Stimulated activated CD4-positive, alpha-beta T cell treated with anti-CD3 and anti-CD28 coated beads, Interleukin-12 subunit alpha, Interleukin-12 subunit beta, amount 100 ng/mL, for 4 hours (primary cell): ENCODE measurements at regions not wholly inside any gene's neighbourhood (a gene's known extent, or its start where the extent isn't known, plus 50 kb on each side); places are given as distances from the start of the nearest gene placed in this dataset.

Experiments used
- DNase-seq: peaks from one replicate; pipeline ENCODE4 v3.0.0-alpha.2; 2020

DNA sequence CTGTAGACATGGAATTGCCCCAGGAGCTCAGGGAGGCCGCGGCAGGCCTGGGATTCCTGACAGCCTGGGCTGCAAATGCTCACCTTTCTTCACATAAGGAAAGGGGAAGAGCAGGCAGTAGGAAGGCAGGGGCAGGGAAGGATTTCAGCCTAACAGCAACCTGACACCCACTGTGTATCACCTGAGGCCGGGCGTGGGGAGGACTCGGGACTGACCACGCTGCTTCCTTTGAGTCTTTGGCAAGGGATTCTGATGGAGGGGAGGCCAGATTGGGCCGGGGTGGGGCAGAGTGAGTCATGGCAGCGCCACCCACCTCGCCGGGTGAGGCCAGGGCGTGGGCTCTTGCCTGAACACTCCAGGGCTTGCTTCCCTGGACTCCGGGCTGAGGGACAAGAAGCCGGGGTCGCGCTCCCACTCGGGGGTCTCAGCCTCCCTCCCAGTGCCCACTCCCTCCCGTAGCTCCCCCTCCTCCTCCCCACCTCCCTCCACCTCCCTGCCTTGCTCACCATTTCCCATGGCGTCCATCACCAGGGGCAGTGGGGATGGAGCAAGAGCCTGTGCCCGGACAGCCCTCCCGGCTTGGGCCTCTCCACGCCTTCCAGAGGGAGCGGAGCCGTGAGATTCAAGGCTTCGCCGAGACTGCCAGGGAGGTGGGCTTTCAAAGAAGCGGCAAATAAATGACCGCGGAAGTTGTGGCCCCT, 247.9 kb upstream of the RTL1 start:
- DNase-seq: no peak

DNA sequence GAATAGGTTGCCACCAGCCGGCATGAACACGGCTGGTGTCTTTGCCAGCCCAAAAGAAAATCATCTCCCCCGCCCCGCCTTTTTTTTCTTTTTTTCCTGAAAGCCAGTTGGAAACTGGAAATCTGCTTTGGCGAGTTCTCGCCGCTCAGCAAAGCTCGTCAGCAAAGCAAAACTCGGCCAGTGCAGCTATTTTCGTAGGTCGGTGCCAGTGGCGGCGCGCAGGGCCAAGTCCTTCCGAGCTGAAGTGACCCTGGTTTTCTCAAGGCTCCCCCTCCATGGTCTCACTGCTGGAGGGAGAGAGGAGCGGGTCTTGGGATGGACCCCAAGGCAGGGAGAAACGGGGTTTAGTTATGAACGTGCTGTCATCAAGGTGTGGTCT, 248.4 kb upstream of the RTL1 start:
- no peak for DNase-seq

DNA sequence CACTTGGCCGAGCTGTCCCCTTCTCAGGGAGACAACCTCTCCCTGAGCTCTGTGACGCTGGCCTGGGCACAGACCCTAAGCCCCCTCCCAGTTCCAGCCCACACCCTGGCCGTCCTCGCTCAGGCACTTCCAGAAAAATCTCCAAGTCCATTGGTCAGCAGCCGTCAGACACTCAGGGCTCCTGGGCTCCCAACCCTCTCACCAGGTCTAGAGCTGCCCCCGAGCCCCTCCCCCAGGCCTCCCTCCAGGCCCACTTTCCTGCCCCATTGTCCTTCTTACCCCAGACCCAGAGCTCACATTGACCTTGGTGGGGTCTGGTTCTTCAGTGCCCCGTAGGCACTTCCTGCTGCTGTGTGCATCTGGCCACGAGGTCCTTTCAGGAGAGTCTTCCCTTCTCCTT, 249.3 kb upstream of the RTL1 start:
- DNase-seq: no peak

DNA sequence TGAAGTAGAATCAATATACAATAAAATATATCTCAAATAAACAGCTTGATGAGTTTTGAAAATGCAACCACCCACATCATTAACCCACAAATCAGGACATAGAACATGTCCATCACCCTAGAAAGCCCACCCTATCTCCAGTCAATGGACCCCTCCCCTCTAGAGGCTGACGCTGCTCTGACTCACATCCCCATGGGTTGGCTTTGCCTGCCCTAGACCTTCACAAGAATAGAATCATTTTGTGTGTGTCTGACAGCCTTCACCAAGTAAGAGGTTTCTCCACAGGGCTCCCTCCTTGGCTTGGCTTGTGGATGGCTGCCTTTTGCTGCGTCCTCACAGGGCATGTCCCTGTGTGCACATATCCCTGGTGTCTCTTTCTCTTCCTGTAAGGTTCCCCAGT, 250.2 kb upstream of the RTL1 start:
- no peak for DNase-seq

DNA sequence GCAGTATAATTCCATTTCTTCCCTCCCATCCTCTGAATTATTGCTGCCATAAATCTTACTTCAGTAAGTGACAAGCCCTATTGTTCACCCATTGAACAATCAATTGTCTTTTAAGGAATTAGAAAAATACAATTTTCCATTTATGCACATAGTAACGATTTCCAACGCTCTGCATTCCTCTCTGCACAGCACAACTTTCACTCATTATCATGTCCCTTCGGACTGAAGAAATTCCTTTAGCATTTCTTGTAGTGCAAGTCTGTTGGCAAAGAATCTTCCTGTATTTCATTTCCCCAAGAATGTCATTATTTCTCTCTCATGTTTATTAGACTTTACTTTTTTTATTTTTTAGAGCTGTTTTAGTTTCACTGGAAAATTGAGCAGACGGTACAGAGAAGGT, 252.1 kb upstream of the RTL1 start:
- no peak for DNase-seq

DNA sequence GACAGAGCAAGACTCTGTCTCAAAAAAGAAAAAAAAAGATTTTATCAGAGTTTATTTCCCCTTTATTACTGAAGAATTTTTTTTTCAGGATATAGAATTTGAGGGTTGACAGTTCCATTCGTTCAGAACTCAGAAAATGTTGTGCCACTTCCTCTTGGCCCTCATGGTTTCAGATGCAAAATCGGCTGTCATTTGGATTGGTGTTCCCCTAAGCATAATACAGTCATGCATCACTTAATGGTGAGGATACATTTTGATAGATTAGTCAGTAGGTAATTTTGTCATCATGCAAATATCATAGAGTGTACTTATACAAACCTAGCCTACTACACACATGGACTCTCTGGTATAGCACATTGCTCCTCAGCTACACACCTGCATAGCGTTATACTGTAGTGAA, 263.9 kb upstream of the RTL1 start:
- DNase-seq: no peak

DNA sequence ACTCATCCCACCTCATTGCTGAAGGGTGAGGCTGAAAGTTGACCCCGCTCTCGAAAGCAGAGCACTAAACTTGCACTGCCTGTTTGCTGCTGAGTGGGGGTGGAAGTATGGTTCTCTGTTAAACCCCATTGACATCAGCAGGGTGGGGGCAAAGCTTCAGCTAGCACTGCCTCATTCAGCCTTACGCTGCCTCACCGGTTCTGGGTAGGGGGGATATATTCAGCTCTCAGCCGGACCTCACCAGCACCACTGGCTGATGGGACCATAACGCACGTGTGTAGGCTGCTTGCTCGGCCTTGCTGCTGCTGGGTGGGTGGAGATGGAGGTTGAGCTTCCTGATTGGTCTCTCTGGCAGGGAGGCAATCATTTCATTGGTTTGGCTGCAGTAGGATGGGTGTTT, 265.7 kb upstream of the RTL1 start:
- DNase-seq: no peak

DNA sequence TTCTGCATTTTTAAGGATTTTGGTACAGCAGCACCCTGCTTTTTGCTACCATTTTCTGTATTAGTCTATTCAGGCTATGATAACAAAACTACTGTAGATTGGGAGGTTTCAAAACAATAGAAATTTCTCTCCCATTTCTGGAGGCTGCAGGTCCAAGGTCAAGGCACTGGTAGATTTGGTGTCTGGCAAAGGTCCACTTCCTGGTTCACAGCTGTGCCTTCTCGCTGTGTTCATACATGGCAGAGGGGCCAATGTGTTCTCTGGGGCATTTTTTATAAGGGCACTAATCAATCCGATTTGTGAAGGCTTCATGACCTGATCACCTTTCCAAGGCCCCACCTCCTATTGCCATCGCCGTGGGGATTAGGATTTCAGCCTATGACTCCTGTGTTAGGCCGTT, 268.1 kb upstream of the RTL1 start:
- DNase-seq: no peak

DNA sequence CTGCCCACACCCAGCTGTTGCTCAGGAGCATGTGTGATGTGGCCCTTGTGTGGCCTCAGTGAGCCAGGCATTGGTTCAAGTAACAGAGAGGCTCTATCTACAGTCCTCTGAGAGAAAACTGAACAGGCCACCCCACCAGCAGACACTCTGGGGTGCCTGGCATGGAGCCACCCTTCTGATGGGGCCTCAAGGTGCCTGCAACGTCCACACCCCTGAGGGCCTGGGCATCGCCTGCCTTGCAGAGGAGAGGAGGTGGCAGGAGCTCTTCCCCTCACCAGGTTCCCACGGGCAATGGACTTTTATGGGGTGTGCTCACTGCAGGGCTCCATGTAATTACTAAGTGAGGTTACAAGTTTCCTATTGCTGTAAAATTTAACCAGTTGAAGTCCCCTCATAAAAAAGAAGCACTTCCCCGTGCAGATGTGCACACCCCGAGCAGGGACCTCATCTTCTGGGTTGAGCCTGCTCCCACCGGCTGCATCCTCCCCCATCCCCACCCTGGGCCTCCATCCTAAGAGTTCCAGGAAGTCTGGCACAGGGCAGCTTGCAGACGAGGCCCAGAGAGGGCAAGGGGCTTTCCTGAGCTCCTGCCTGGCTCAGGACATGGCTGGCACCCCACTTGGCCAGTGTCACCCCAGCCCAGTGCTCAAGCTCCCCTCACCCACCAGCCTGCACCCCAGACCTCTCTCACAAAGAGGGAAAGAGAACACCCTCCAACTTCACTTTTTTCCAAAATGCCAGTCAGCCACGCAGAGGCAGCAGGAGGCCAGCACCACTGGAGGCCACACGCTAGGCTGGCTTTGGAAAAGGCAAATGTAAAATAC, 270.4 kb upstream of the RTL1 start:
- DNase-seq: no peak

DNA sequence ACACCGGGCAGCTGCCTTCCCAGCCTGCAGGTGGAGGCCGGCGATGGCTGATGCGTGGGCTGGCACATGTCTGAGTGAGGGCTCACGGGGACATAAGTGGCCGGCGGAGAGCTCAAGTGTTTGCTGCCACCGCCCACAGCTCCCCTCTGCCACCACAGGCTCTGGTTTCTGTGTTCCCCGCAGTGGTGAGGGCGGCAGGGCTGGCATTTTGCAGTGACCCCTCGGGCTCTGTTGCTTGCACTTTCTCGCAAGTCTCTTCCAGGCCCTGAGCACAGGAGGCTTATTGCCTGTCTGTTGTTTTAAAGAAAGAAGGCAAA, 271.0 kb upstream of the RTL1 start:
- DNase-seq: no peak

DNA sequence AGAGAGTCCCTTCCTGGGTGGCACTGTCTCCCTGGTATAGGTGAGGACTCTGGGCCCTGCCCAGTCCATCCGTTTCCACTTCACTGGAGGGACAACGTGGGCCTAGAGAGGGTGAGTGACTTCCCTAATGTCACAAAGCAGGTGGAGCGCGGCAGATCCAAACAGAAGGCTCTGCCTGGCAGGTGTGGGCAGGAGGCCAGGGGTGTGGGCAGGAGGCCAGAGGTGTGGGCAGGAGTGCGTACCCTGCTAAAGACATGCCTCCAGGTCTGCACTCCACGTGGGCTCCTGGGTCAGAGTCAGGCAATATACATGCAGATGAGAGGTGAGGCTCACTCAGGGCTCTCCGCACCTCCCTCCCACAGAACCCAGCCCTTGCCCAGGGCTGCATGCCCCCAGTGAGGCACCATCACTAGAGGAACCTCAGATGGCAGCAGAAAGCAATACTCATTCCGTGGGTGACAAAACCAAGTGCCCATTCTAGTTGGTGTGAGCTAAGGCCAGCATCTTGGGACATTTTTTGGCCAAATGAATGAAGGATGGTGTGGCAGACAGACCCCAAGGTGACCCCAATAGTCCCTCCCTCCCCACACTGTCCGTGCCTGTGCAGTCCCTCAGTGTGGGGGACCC, 271.6 kb upstream of the RTL1 start:
- no peak for DNase-seq

DNA sequence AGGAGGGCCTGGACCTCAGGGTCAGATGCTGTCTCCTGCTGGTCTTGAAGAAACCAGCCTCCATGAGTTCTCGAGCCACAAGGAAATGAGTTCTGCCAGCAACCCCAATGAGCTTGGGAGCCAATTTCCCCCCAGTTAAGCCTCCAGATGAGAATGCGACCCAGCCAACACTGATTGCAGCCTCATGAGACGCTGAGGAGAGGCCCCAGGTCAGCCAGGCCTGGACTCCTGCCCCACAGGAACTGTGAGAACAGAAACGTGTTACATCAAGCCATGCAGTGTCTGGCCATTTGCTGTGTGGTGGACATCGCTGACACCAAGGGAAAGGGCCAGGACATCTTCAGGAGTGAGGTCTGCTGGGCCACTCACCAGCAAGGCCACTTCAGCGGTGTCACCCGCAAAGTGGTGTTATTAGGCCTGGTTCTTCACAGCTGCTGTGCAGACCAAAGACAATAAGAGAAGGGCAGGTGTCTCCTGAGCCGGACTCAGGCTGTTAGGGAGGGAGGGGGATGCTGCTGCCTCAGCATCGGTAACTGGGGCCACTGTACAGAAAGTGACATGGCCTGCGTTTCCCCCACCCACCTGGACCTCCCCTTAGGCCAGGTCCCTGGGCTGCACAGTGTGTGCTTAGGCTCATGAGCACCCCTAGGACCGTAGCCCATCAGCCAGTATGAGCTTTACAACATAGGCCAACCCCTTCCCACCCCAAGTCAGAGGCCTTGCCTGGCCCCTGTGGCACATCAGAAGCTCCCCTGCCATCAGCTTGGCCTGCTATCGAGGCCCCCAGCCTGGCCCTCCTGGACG, 272.4 kb upstream of the RTL1 start:
- no peak for DNase-seq

DNA sequence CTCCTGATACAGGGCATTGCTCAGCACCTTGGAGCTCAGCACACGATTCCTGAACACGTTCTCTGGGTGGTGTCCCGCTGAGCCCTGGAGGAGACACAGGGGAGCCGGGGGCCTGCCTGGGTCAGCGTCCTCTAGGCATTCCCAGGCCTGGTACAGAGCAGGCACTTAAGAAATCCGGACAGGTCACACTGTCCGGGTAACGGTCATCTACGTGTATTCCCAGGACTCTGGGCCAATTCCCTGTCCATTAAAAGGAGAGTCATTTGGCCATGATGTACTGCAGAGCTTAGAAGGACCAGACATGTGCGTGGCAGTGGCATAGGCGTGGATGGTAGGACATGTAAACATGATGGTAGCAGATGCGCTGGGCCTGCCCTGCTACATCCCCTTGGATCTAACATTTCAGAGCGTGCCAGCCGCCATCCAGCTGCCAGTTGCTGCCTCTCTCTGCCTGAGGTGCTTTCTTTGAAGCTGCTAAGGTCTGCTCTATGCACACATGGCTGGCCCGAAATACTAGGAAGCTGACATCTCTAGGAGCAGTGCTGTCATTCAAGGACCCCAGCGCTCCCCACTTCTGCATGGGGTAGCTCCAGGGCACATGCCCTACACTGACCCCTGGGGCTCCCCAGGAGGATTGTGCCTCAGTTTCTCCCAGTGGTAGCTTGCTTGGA, 273.1 kb upstream of the RTL1 start:
- DNase-seq: no peak

DNA sequence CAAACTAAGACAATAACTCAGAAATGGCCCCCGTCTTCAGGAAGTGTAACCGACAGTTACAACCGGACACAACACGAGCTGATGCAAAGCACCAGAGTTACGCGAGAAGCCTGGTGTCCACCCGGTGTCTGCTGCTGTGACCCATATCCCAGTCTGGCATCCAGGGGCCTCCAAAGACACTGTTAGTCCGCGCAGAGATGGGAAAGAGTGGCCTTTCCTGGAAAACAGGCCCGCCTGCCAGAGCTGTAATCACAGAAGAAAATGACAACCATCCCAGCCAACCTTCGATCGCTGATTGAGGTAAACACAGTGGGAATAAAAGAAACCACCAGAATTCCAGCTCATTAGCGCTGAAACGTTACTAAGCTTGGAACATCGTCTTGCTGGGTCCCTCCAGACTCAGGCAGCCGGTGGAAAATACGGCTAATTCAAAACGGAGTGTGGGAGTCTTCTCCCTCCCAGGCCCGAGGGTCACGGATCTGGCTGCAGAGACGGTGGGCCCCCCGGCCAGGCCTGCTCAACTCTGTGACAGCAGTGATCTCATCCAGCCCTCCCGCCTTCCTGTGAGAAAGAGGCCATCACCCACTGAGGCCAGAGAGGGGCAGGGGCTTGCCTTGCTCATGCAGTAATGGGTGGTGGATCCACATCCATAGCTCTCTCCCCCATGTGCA, 273.9 kb upstream of the RTL1 start:
- DNase-seq: no peak

DNA sequence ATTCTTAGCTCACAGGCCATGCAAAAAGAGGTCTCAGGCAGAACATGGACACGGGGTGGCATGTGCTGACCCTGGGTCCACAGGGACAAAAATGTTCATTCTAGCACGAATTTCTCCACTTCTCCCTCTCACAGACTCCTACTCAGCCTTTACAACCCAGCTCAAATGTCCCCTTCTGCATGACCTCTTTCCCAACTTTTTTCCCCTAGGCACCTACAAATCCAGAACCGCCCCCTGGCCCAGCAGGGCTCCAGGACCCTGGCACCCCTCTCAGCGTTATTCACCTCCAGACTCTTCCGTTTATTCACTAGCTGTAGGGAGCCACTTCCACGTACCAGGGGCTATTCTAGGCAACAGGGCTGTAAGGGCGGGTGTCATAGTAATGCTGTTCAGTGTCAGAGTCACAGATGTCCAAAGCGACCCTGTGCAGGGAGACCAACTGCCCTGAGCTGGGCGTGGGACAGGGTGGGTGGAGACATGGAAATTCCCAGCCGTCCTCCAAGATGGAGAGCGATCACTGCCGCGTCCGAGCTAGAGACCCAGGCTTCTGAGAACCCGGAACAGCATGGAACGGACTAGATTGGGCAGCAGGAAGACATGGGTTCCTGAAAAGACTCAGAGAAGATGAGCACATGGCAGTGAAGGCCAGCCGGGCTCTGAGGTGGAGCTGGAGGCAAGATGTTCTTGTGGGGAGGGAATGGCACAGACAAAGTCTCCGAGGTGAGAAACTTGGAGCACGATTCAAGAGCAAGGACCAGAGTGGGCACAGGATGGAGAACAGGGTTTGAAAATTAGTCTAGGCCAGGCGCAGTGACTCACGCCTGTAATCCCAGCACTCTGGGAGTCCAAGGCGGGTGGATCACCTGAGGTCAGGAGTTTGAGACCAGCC, 274.9 kb upstream of the RTL1 start:
- no peak for DNase-seq

DNA sequence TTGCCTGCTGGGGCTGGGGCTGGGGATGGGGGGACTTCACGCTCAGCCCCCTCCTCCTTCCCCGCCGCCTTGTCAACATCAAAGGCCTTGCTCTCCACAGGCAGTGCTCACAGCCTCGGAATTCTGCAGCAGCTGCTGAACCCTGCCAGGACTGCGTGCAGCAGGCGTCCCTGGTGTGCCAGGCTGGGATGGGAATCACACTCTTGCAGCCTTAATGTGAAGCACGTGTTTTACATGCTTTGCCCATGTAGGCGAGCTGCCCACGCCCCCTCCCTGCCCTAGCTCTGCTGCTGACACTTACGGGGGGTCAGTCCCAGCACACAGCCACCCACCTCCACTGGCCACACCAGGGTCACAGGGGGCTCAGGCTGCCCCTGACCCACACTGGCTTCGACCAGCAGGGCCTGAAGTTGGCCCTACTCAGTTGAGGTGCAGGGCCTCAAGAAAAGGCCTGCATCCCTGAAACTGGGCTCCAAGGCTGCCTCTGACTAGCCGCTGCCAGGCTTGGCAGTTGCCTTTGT, 276.2 kb upstream of the RTL1 start:
- DNase-seq: no peak

DNA sequence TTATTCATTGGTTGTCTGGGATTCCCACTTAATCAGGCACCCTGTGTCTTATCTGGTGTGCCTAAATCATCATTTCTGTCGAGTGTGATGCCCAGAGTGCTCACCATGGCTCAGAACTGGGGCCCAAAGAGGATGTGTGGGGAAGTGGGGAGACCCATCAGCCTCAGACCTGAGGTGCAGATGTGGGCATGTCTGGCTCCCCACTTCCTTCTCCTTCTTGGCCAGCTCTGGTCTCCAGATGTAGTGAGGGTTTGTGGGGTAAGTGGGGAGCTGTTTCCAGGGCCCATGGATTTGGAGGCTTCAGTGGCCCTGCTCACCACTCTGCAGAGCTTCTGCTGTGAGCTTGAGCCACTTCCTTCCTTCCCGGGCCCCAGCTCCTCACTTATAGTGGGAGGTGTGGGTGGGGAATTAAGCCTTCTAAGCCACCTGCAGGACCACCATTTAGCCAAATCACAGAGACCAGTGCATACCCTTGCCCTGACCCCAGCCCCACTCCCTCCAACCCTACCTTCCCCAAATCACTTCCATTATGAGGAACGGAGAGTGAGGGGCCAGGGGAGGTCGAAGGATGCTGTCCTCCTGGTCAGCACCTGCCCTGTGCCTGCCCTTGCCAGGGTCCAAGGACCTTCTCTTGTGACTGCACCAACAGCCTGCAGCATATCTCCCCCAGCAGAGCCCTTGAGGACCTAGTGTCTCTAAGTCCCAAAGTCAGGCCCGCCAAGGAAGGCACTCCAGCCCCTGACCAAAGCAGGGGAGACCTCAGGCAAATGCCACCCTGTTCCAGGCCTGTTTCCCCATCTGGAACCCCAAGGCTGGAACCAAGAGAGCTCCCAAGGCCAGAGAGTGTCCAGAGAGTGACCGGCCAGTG, 278.2 kb upstream of the RTL1 start:
- DNase-seq: no peak

DNA sequence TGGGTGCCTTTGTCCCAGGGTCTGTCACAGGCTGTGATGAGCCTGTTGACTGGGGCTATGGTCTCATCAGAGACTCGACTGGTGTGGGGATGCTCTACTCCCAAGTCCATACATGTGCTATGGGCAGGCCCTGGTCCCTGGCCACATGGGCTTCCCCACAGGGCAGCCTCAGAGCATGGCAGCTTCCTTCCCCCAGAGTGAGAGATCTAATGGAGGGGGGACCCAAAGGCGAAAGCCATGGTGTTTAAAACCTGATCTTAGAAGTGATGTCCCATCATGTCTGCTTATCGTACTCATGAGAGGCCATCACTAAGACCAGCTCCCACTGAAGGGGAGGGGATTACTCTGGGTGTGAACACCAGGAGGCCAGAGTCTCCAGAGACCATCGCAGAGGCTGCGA, 279.0 kb upstream of the RTL1 start:
- DNase-seq: no peak

DNA sequence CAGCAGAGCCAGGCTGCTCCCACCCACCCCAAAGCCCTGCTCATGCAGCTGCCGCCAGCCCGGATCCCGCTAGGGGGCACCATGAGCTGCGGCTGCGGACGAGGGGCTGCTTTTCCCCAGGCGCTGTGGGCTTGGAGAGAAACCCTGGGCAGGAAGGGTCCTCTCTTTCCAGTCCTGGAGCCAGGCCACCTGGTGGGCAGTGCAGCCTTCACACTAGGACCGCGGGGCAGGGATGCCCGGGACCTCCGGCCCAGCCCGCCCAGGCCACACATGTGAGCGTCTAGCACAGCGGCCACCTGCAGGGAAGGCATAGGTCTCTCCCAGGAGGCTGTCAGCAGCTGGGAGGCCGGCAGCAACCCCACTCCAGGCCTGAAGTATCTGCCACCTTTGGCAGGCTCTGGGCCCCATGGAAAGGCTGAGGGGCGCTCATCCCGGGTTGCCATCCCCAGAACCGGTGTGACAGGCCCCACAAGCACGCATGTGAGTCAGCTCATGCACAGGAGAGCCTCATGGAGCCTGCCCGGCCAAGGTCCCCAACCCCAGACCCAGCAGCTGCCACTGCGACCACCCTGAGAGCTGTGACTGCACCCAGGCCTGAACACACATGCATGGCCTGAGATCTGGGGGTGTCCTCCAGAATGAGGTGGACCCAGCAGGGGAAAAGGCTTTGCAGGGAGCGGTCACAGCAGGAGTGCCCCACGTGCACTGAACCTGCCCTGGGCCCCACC, 280.0 kb upstream of the RTL1 start:
- no peak for DNase-seq

DNA sequence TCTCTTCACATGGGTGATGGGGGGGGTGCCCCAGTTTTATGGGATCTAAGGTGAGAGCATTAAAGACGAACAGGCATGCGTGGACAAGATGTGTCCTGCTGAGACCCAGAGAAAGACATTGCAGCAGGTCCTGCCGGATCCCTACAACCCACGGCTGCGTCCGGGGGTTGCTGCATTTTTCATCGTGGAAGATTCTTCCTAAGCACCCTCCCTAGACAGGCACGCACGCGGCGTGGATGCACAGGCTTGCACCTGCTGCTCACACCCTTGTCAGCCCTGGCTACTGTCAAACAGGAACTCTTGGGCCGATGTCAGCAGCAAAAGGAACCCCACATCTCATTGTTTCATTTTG, 280.6 kb upstream of the RTL1 start:
- DNase-seq: no peak
